NOMO-1 treated with dmso at 0.1 percent for 144 hours (cell line): ENCODE measurements at regions not wholly inside any gene's neighbourhood (a gene's known extent, or its start where the extent isn't known, plus 50 kb on each side); places are given as distances from the start of the nearest gene placed in this dataset.
"Not testable (repeated sequence)": the region's sequence is repeated elsewhere in the genome, so short reads cannot be mapped to it uniquely, and the experiment has no call there.

Experiments
- DNase-seq: peaks from one replicate; lab custom pipeline; 2025; ENCODE audit not compliant: unreplicated experiment; lab: John Stamatoyannopoulos, UW

DNA sequence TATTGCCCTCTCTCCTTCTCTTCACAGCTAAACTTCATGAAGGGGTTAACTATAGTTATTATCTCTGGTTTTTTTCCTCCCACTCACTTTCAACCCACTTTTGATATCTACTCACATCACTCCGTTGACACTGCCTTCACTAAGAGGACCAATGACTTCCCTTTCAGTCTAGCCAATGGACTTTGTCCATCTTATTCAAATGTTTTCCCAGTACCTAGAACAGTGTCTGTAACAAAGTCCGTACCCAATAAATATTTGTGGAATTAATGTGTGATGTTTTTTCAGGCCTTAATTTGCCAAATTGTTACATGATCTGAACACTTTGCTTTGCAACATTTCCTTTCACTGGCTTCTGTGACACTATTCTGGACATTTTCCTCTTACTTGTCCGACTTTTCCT lies 106.0 kb upstream of the AR start:
- DNase-seq = no peak

DNA sequence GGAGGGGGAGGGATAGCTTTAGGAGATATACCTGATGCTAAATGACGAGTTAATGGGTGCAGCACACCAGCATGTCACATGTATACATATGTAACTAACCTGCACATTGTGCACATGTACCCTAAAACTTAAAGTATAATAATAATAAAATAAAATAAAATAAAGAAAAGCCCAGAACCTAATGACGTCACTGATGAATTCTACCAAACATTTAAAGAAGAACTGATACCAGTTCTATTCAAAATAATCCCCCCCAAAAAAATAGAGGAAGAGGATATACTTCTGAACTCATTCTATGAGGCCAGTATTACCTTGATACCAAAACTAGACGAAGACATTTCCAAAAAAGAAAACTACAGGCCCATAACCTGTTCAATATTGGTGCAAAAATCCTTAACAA lies 68.6 kb upstream of the AR start:
- DNase-seq = not testable (repeated sequence)

DNA sequence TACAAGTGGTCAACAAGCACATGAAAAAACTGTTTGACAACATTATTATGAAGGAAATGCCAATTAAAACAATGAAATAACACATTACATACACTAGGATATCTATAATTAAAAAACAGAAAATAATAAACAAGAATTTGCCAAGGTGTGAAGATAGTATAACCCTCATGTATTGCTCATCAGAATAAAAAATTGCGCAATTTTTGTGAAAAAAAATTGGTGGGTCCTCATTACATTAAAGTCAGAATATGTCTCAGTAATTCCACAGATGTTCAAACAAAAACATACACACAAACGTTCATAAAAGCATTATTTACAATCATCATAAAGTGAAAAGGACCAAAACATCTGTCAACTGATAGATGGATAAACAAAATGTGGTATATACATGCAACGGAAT lies 63.0 kb upstream of the AR start:
- DNase-seq = no peak
